NCI-H226 (cell line): ENCODE measurements at regions not wholly inside any gene's neighbourhood (a gene's known extent, or its start where the extent isn't known, plus 50 kb on each side); places are given as distances from the start of the nearest gene placed in this dataset.
A peak's percentile ranks its signal among the peaks of the same experiment; 100 is the strongest.

Experiments
- DNase-seq: peaks from one replicate; pipeline ENCODE4 v3.0.0-alpha.2; 2015

DNA sequence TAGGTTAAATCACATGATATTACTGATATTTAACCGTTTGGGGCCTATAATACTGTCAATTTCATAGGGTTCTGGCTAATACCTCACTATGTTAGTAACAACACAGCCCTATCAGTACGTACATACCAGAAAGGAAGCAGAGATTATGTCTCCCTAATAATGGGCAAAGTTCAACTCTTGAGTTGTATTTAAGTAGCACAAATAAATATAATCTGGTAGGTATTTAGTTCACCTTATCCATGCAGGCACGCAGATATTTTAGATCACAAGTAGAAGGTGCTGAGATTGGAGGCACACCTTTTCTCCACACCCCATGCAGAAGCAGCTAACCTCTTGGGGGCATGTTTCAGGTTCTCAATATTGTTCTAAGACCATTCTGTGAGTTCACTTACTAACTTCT is 118.9 kb downstream of the IRS1 start:
- no peak for DNase-seq

DNA sequence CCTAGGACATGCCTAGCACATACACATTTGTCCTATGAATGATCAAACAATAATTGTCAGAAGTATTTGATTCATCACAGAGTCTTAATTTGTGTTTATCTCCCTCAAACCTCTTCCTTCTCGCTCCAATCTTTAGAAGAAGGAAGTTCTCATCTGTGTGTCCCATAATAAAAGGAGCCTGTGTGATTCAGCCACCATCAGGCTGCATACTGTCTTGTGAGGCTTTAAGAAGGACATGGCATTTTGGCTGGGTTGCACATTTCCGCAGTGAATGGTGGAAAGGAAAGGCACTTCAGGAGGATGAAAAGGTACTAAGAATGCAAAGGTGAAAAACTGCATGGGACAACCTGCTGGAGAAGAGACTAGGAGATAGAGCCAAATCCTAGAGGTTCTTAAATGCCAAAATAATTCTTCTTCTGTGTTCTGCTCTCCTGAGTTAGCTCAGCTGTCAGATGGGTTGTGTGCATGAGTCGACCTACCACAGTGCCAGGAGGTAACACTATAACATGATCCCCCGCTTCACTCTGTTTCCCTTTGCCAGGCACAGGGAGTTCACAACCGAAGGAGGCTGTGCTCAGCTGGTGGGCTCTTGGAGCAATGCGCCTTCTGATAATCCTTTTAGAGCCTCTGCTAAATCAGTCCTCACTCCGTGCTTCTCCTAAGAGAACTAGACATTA is 120.1 kb downstream of the IRS1 start:
- no peak for DNase-seq

DNA sequence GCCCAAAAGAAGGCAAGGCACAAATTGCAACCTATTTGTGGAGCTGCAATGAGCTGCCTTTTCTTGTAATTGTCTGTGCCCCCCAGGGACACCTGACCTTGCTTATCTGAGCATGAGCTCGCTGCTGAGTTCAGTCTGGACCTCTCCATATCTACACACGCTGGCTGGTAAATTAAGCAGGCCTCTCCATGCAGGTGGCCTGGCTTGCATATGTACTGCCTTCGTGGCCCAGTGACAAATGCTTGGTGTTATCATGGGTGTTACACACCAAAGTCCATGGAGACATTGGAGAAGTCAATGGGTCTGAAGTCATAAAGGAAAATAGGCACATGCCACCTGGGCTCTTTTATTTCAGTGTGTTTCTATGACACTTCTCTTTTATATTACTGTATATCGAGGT is 121.2 kb downstream of the IRS1 start:
- no peak for DNase-seq

DNA sequence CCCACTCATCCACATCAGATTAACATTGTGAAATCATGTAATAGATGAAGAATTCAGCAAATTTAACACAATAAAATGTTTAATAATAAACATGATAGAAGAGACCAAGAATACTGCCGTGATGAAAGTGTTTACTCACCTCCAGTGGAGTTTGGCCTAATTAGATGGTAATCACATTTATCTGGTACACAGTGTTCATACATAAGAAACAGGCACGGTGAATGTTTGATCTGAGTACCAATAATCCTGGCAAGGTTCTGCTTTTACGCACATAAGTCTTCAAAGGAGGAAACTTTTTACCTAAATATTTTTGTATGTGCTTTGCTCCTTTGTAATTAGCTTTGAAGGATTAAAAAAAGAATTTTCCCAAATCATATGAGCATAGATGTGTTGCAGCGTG is 122.5 kb downstream of the IRS1 start:
- no peak for DNase-seq

DNA sequence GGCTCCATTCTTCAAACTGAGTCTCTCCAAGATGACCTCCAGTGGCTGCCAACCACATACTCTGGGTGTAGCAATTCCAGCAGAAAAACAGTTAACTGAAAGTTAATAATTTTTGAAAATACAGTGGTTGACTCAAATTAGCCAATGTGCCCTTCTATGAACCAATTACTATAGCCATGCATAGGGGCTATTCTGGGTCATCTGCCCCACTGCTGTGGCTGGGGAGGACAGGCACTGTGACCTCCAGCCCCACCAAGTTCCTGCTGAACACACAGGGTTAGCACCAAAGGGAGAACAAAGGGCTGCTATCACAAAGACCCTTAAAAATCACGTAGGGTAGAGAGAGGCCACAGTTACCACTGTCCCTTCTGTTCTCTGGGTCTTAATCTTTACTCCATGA is 123.0 kb downstream of the IRS1 start:
- no peak for DNase-seq

DNA sequence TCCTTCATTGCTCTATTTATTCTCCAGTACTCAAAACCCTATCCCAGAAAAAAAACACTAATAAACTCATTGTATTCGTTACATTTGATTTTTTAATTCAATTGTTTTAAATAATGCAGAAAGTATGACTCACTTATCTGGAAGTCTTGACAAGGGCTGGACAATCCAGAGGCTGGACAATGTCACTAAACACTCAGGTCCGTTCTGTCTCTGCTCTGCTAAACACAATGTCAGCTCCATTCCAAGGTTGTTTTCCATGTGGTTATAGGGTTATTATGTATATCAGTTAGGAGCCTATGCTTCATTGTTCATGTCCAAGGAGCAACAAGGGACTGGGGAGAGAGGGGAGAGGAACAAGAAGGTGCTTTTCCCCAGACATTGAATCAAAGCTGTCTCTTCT is 125.5 kb downstream of the IRS1 start:
- no peak for DNase-seq

DNA sequence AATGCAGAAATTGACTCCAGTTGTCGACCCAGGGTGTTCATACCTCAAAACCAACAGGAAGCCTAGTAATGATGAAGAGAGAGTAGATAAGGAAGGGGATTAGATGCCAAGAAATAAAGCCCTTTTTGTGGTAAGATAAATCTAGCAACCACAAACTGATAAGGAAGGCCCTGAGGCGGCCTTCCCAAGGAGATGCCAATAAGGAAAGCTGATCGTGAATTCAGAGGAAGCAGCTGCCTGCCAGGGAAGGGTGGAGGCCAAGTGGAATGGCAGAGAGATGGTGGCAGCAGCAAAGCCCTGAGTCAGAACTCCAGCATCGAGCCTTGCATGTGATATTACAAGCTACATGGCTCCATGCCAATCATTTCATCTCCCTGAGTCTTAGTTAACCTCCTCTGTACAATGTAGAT is 126.3 kb downstream of the IRS1 start:
- peak; percentile 99 for DNase-seq

DNA sequence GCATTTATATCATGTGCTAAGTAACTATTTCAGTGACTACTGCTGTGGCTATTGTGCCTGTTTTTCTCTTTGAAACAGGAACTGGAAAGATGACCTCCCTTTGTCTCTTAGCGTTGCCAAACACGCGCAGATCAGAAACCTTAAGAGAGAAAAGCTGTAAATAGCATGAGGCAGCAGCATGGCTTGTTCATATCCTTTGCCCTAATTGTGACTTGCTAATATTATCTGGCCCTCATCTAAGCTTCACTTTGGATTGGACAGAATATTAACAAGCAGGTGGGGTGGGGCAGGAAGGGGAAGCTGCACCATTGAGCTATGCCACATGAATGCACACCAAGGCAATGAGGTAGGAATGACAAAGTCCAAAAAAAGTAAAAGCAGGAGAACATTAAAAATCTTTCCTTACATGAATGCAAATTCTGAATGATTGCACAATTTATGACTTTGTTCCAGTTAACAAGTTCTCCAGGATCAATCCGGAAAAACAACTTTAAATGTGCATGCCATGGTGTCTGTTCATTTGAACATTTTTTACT is 128.4 kb downstream of the IRS1 start:
- DNase-seq, result no peak

DNA sequence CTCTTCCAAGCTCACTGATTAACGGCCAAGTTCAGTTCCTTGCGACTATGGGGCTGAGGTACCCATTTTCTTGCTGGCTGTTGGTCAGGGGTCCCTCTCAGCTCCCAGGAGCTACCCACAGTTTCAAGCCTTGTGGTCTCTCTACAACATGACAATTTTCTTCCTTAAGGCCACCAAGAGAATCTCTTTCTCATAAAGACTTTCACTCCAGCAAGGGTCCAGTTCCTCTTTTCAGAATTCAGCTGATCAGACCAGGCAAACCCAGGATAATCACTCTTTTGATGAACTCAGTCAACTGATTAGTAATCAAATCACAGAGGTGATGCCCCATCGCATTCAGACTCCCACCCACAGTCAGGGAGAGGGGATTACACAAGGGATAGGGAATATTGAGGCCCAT is 129.7 kb downstream of the IRS1 start:
- no peak for DNase-seq

DNA sequence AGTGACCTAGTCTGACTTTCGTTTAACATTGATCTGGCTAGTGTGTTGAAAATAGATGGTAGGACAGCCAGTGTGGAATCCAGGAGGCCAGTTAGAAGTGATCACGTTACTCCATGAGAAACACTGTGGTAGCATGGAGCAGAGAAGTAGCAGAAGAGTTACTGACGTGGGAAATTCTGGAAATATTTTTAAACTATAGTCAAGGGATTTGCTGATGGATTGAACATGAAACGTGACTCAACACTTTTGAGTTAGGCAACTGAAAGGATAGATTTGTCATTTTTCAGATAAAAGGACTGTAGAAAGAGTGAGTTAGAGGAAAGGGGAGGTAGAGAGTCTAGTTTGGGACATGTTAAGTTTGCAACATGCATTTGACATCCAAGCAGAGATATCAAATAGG is 130.4 kb downstream of the IRS1 start:
- DNase-seq, result no peak

DNA sequence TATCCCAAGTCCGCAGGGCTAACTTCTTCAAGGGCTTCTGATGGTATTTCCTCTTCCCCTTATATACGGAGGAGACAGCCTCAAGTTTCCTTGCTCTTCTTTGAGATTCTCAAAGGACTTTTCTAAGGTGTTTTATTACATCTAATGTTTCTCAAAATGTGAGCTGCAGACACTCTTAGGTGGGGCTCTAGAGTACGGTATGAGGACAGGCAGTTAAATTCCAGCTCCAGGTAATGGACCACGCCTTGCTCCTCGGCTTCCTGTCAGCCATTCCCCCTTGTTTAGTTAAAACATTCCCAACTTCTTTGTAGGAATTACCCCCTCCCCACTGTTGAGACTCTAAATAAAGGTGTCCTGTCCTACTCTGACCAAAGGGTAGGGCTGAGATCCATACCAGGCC is 131.9 kb downstream of the IRS1 start:
- DNase-seq, result no peak

DNA sequence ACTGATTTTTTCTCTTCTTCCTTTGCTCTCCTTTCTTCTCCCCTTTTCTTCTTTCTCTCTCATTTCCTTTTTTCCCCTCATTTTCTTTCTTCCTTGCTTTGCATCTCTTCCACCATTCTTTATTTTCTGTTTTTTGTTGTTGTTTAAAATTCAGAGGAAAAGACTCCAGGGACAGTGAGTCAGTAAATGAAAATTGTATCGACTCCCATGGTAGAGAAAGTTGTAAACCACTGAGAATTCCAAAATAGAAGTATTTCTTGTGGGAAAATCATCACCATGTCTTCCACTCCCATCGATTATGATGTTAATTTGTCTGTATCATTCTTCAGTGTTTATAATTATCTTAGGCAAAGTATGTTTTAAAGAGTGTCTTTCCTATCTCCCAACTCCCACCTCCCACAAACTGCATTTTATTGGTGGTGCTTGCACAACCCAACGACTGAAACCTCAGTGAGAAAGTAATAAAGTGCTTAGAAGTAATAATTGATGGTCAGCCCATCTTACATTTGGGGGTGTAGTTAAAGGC is 134.3 kb downstream of the IRS1 start:
- DNase-seq, result no peak

DNA sequence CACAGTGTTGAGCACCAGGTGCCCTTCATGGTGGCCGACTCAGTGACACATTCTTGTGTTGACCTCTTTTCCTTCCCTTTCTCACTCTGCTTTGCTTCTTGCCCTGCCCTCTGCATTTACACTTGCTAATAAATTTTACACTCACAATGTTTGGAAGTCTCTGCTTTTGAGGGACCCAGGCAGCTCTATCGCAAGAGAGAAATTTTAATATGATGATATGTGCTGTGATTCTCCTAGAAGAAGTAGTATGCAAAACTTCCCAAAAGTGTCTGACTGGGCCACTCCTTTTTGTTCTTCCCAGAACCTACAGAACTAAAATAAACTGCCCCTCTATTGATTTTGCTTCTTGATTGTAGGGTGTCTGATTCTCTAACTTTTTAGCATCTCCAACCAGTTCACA is 135.0 kb downstream of the IRS1 start:
- no peak for DNase-seq

DNA sequence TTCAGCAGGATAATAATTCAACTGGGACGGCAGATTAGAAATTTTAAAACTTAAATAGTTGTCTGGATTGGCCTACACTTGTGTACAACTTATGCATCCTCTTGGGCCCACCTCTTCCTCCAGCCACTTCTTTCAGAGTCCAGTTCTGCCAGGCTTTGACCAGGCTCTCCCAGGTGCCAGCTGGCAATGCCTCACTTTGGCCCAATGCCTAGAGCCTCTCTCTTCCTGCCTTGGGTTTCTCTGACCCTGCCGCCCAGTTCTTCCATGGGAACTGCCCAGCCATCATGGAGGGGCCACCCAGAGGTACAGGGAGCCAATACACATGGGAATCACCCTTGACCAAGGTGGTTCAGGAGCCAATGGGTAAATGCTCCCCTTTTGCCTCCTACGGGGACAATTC is 135.5 kb downstream of the IRS1 start:
- peak; percentile 36 for DNase-seq

DNA sequence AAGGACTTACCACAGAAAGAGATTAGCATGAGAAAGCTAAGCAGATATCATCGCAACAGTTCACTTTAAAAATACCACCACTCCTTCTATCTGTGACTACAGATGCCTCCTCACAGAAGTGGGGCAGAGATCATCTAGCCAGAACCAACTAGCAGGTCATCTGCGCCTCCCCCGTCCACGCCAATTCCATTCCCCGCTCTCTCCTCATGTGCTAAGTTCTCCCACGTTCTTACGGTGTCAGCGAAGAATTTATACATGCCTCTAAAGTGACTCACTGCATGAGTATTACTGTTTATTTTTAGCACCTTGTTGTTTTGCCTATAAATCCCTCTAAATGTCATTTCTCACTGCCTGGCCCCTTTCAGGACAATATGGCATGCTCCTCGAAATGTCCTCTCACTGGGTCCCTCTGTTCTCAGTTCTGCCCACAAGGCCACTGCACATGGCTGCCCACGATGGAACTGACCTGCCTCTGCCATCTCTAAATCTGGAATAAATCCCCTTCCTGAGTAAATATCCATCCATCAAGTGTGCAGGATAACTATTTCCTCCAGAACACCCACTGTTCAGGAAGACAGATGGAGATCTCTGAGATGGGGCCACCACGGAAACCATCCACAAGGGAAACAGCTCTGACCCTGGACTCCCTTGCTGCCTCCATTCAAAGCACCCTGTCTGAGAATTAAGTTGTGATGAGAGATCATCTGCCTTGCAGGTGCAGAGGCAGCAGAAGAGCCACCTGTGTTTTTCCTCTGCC is 137.7 kb downstream of the IRS1 start:
- DNase-seq, result peak; percentile 98

DNA sequence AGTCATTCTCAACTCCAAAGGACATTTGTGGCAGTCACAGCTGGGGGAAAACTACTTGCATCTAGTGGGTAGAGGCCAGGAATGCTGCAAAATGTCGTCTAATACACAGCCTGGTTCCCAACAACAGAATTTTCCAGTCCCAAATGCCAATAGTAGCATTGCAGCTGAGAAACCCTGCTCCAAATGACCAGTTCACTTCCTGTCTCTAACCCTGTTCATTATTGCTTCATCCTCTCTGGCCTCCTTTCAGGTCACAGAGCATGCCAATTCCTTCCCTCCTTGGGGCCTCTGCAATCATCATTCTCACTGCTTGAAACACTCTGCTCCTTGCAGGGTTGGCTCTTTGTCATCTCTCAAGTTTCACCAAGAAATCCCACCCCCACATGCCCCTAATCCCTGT is 139.1 kb downstream of the IRS1 start:
- peak; percentile 79 for DNase-seq

DNA sequence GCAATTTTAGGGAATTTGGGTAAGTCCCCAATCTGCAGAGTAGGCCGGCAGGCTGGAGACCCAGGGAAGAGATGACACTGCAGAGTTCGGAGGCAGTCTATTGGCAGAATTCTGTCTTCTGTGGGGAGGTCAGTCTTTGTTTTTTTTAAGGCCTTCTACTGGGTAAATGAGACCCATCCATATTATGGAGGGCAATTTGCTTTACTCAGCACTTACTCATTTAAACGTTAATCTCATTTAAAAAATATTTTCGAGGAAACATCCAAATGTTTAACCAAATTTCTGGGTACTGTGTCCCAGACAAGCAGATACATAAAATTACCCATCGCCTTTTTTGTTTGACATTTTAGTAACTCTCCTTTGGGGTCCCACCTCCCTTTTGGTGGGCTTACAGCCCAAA is 139.5 kb downstream of the IRS1 start:
- DNase-seq, result no peak

DNA sequence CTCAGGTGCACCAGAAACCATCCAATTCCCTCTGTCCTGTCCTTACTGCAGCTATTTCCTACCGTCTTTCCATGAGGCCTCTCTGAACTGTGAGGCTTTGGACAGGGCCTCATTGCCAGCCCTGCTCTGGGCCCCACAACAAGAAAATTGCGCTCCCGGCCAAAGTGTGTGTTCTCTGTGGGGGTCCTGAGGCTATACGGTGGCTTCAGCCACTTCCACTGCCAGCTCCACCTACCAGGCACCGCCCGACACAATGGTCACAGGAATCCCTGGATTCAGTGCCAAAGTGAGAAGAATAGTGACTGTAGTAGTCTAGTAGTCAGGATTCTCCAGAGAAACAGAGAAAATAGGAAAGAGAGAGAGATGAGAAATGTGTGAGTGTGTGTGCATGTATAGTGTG is 140.2 kb downstream of the IRS1 start:
- no peak for DNase-seq

DNA sequence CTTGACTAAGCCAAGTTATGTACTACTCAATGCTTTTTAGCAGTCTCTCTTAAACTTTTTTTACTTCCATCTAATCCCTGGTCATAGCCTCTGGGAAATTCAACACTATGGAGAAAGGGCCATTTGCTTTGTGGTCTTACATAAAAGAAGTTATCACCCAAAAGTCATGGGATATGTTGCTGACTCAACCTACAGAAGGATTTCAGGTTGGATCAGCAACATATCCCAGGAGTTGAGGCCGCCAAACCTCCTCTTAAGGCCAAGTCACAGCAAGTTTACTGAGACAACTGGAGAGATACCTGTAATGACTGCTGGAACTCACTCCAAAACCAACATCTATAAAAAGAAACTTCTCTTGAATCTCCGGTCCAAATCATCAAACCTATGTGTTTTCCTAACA is 141.1 kb downstream of the IRS1 start:
- DNase-seq, result no peak

DNA sequence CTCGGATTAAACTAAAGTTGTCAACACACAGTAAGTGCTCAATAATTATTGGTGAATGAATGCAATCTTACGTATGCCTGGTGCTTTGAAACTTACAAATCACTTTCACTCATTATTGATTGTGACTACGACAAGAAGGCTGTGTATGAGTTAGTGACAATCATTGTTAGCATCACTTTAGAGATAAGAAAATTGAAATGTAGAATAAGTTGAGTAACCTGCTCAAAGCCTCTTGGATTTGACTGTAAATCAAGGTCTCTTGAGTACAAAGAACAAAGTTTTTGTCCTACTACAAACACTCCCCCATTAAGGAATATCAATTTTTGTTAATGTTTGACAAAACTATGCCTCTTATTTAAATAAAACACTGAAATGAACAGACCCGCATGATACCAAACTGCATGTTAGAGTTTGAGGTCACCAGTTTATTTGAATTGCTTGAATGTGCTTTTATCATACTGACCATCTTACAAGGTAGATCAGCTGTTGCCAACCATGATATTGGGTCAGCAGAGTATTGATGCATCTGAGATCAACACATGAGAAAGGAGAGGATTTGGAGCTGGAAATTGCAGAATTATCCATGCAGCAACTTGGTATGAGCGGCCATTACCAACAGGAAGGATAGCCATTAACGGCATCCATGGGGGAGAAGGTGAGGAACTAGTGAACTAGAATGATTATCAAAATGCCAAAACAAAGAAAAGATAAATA is 142.1 kb downstream of the IRS1 start:
- DNase-seq, result no peak

DNA sequence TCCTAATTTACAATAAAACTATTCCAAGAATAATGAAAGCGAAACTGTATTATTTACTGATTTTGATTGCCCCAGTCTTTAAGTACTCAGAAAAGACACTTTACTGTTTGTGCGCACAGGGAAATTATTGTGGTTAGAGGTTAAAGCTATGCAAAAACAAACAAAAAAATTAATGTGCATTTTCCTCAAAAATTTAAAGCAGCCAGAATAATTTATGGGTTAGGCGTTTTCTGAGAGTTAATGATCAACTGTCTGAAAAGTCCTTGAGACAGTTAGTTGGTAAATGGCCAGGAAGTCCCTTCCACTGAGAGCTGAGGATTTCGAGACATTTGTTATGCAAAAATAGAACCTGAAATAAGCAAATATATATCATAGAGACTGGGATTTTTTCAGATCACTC is 143.3 kb downstream of the IRS1 start:
- no peak for DNase-seq

DNA sequence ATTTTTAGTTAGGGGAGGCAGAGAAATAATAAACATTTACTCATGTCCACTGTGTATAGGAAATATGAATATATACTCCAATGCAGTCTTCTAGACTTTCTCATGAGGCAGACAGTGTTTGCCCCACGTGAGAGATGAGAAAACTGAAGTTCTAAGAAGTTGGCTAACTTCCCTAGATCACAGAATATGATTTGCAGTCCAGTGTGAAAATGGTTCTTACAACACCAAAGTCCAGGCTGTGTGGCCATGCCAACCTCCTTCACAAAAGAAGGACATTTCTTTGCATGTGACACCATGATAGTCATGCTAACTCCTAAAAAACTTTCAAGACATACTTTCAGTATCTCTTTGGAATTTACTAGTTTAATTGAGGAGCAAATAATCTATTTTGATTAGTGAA is 143.7 kb downstream of the IRS1 start:
- no peak for DNase-seq

DNA sequence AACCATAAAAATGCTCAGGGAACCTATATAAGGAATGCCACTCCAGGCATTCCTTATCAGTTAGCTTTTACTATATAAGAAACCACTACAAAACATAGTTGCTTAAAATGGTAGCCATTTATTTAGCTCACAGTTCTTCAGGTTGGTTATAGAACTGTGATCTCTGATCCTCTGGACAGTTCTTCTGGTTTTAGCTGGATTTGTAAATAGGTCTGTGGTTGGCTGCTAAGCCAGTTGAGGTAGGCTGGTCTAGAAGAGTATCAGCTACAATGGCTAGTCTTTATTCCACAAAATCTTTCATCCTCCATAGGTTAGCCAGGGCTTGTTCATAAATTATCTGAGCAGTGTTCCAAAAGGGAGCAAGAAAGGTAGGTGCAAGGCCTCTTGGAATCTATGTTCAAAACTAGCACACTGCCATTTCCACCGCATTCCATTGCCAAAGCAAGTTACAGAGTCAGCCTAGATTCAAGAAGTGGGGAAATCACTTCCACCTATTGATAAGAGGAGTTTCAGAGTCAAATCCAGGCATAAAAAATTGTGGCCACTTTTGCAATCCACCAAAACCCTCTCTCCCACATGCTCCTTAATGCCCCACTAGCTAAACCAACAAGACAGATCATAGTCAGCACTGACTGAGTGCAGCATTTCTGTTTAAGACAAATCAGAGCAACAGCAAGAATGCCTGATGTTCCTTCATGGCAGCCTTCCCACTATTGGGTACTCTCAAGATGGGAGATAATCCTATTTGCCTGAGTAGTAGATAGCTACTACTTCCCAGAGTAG is 146.4 kb downstream of the IRS1 start:
- DNase-seq, result peak; percentile 26
